Epidermal melanocyte (primary cell): ENCODE measurements at regions not wholly inside any gene's neighbourhood (a gene's known extent, or its start where the extent isn't known, plus 50 kb on each side); places are given as distances from the start of the nearest gene placed in this dataset.

ENCODE experiments used
- DNase-seq: peaks from one replicate; pipeline ENCODE4 v3.0.0; 2011; ENCODE audit warnings: low spot score; ENCODE audit not compliant: insufficient read length

- DNase-seq = no peak
Observed at GRCh38 chr13:108435393-108436149, 166.1 kb downstream of the TNFSF13B start.

GRCh38 chr13:108437496-108437895 is 168.0 kb downstream of the TNFSF13B start:
- DNase-seq = no peak

GRCh38 chr13:108439556-108439955 is 170.0 kb downstream of the TNFSF13B start:
- no peak for DNase-seq

GRCh38 chr13:108444448-108444847 is 174.9 kb downstream of the TNFSF13B start:
- no peak for DNase-seq

- no peak for DNase-seq
Observed at GRCh38 chr13:108448891-108449290, 179.4 kb downstream of the TNFSF13B start.

GRCh38 chr13:108451121-108451520 is 178.3 kb upstream of the MYO16 start:
- no peak for DNase-seq

GRCh38 chr13:108455320-108455719 is 174.1 kb upstream of the MYO16 start:
- DNase-seq = no peak

- no peak for DNase-seq
Observed at GRCh38 chr13:108460043-108460442, 169.4 kb upstream of the MYO16 start.

GRCh38 chr13:108460746-108461145 is 168.7 kb upstream of the MYO16 start:
- DNase-seq = no peak

GRCh38 chr13:108463340-108463739 is 166.1 kb upstream of the MYO16 start:
- peak; percentile 27 for DNase-seq

- DNase-seq = no peak
Observed at GRCh38 chr13:108470921-108471320, 158.5 kb upstream of the MYO16 start.

GRCh38 chr13:108475181-108475580 is 154.2 kb upstream of the MYO16 start:
- no peak for DNase-seq

- no peak for DNase-seq
Observed at GRCh38 chr13:108477376-108477775, 152.0 kb upstream of the MYO16 start.

- no peak for DNase-seq
Observed at GRCh38 chr13:108478179-108478578, 151.2 kb upstream of the MYO16 start.

GRCh38 chr13:108483981-108484380 is 145.4 kb upstream of the MYO16 start:
- DNase-seq = no peak

GRCh38 chr13:108486096-108486495 is 143.3 kb upstream of the MYO16 start:
- no peak for DNase-seq

- DNase-seq = no peak
Observed at GRCh38 chr13:108494991-108495645, 134.3 kb upstream of the MYO16 start.

GRCh38 chr13:108495646-108496361 is 133.6 kb upstream of the MYO16 start:
- no peak for DNase-seq

- peak; percentile 24 for DNase-seq
Observed at GRCh38 chr13:108496362-108497210, 132.8 kb upstream of the MYO16 start.

- DNase-seq = no peak
Observed at GRCh38 chr13:108500711-108501110, 128.7 kb upstream of the MYO16 start.

GRCh38 chr13:108508263-108508662 is 121.1 kb upstream of the MYO16 start:
- peak; percentile 65 for DNase-seq
